B cell (primary cell): ENCODE measurements at regions not wholly inside any gene's neighbourhood (a gene's known extent, or its start where the extent isn't known, plus 50 kb on each side); places are given as distances from the start of the nearest gene placed in this dataset.

Experiments used
- ATAC-seq: fragments of 200-7000 bp; cut with Tn5 transposase; one replicate; pipeline ENCODE4 v1.10.0; 2021; ENCODE audit warnings: low read depth, mild to moderate bottlenecking, moderate number of reproducible peaks, moderate library complexity
- CTCF ChIA-PET: fragments of 350-600 bp; sonication (Branson Sonifier 250); formaldehyde crosslinking; loops from one replicate; lab custom pipeline; 2021; ENCODE audit warnings: antibody characterized with exemption, inconsistent platforms; lab: Charles Lee
- POLR2A ChIA-PET: fragments of 350-600 bp; sonication (Branson Sonifier 250); formaldehyde crosslinking; loops from one replicate; lab custom pipeline; 2021; ENCODE audit warnings: antibody characterized with exemption; lab: Charles Lee
- DNase-seq: peaks from one replicate; pipeline ENCODE4 v3.0.0; 2013
- H2AFZ ChIP-seq: 2 replicates; pipeline ENCODE4 v1.6.1; 2012; ENCODE audit warnings: mild to moderate bottlenecking, low read depth, low read length; ENCODE audit not compliant: insufficient read depth, poor library complexity, severe bottlenecking
- H3K27ac ChIP-seq, 2 donors: 1 replicate in 1 of 2; 2 replicates in 1 of 2; pipeline ENCODE4 v1.5.1; 2012 to 2013; ENCODE audit warnings: low read length in 2 of 2, mild to moderate bottlenecking in 2 of 2, moderate library complexity in 1 of 2
- H3K27me3 ChIP-seq, 4 experiments: fragments of 200-600 bp in 1 of 4; sonication (generic) in 1 of 4; replicated peaks in 1 of 4; 1 replicate in 2 of 4; 2 replicates in 2 of 4; pipeline versions ENCODE4 v1.6.1 to v1.7.0; 2013 to 2016; ENCODE audit warnings: low read length in 3 of 4, mild to moderate bottlenecking in 2 of 4, mixed read lengths in 1 of 4, moderate library complexity in 1 of 4; ENCODE audit not compliant: insufficient read depth in 4 of 4, control insufficient read depth in 3 of 4; ENCODE audit errors: control extremely low read depth in 1 of 4
- H3K36me3 ChIP-seq, 2 experiments: replicated peaks in 1 of 2; 1 replicate in 1 of 2; 2 replicates in 1 of 2; pipeline versions ENCODE4 v1.6.1 to v1.7.1; 2013; ENCODE audit warnings: low read length in 1 of 2; ENCODE audit not compliant: insufficient read depth in 2 of 2, control insufficient read depth in 1 of 2; ENCODE audit errors: control extremely low read depth in 1 of 2, extremely low read depth in 1 of 2
- H3K4me1 ChIP-seq, 2 donors: fragments of 200-600 bp in 1 of 2; sonication (generic) in 1 of 2; 1 replicate in 1 of 2; 2 replicates in 1 of 2; pipeline versions ENCODE4 v1.5.1 to v1.6.1; 2013 to 2017; ENCODE audit warnings: low read length in 2 of 2; ENCODE audit not compliant: control insufficient read depth in 2 of 2, insufficient read depth in 2 of 2
- H3K4me2 ChIP-seq: replicated peaks from 2 replicates; pipeline ENCODE3; 2012; ENCODE audit warnings: mild to moderate bottlenecking, low read depth, low read length; ENCODE audit not compliant: poor library complexity, severe bottlenecking
- H3K4me3 ChIP-seq, 5 experiments: fragments of 200-600 bp in 1 of 5; sonication (generic) in 1 of 5; 1 replicate in 3 of 5; 2 replicates in 2 of 5; pipeline versions ENCODE4 v1.5.1 to v1.7.0; 2011 to 2016; ENCODE audit warnings: low read length in 4 of 5, mild to moderate bottlenecking in 4 of 5, low read depth in 2 of 5, control low read depth in 1 of 5, moderate library complexity in 1 of 5; ENCODE audit not compliant: insufficient read depth in 1 of 5; ENCODE audit errors: control extremely low read depth in 1 of 5, extremely low read depth in 1 of 5
- H3K79me2 ChIP-seq: fragments of 200-600 bp; sonication (generic); one replicate; pipeline ENCODE4 v1.6.0; 2016; ENCODE audit warnings: low read length; ENCODE audit not compliant: control insufficient read depth, insufficient read depth
- H3K9ac ChIP-seq: fragments of 200-600 bp; sonication (generic); 2 replicates; pipeline ENCODE4 v1.6.1; 2017; ENCODE audit warnings: mild to moderate bottlenecking, low read length, moderate library complexity
- H3K9me3 ChIP-seq, 3 donors: one replicate each; pipeline versions ENCODE4 v1.6.1 to v1.7.1; 2013; ENCODE audit warnings: low read length in 2 of 3; ENCODE audit not compliant: control insufficient read depth in 2 of 3, insufficient read depth in 1 of 3; ENCODE audit errors: control extremely low read depth in 1 of 3
- H4K20me1 ChIP-seq: 2 replicates; pipeline ENCODE4 v1.6.0; 2012; ENCODE audit warnings: mild to moderate bottlenecking, low read length; ENCODE audit not compliant: insufficient read depth, control insufficient read depth, poor library complexity, severe bottlenecking
- H3K27ac Mint-ChIP-seq: one replicate; pipeline ENCODE4 v1.8.0; 2021; ENCODE audit warnings: mixed read lengths
- H3K27me3 Mint-ChIP-seq: one replicate; pipeline ENCODE4 v1.8.0; 2021; ENCODE audit warnings: mixed read lengths
- H3K4me1 Mint-ChIP-seq: one replicate; pipeline ENCODE4 v1.8.0; 2021; ENCODE audit warnings: mixed read lengths
- H3K4me3 Mint-ChIP-seq: one replicate; pipeline ENCODE4 v1.8.0; 2021; ENCODE audit warnings: mixed read lengths
- H3K9me3 Mint-ChIP-seq: one replicate; pipeline ENCODE4 v1.8.0; 2022; ENCODE audit warnings: mixed read lengths; ENCODE audit not compliant: insufficient read depth
- CTCF ChIP-seq: fragments of 200-600 bp; IDR thresholded peaks from one replicate; pipeline ENCODE4 v1.8.0; 2022; ENCODE audit warnings: antibody characterized with exemption, mild to moderate bottlenecking
- EZH2 ChIP-seq: IDR thresholded peaks from 2 replicates; pipeline ENCODE4 v1.6.1; 2012; ENCODE audit warnings: borderline replicate concordance, low read depth, mild to moderate bottlenecking, moderate library complexity, low read length; ENCODE audit not compliant: insufficient read depth, poor library complexity, severe bottlenecking
- WGBS: methylation state at CpG from one replicate; pipeline ENCODE4 v1.1.5; 2013; ENCODE audit warnings: missing lambda C conversion rate; ENCODE audit not compliant: insufficient coverage; 5-methylcytosine and 5-hydroxymethylcytosine counted together
- intact Hi-C: fragments of 100-400 bp; cut with micrococcal nuclease; formaldehyde crosslinking; loops from one replicate; pipeline ENCODE4 v1.10.0; 2022

GRCh38 chr5:125835293-125836172 lies 587.7 kb upstream of the GRAMD2B start:
- intact Hi-C loops, result loop anchor here (1.0 kb wide), 2 partner anchors 1311 to 1898 kb away; no protein-coding TSS in a partner anchor
- peak; percentile 69 for ATAC-seq
- POLR2A ChIA-PET, result no interaction called here
- Histone ChIP-seq H3K4me3 (no peak overlapping the region), H3K9me3 (peaks cover 0 to under 1% (median 0%) of the 10 kb centered on the region in 3 donors), H4K20me1 (no peaks in the 10 kb centered on the region), H2AFZ (no peak overlapping the region), H3K79me2 (no peaks in the 10 kb centered on the region), H3K4me2 (no peak overlapping the region), H3K36me3 (no peaks in the 10 kb centered on the region), H3K27me3 (peaks cover 0 to 4% (median 0%) of the 10 kb centered on the region in 4 experiments), H3K27ac (no peak overlapping the region), H3K4me1 (no peaks in the 10 kb centered on the region), H3K9ac (no peak overlapping the region)
- H3K27ac Mint-ChIP-seq, result no peak overlapping the region
- 17% methylated on average over 4 of the region's 11 CpGs for WGBS
- peaks cover 20% of the 10 kb centered on the region for H3K27me3 Mint-ChIP-seq
- H3K9me3 Mint-ChIP-seq, result peaks cover 6% of the 10 kb centered on the region
- peaks cover 4% of the 10 kb centered on the region for H3K4me1 Mint-ChIP-seq
- H3K4me3 Mint-ChIP-seq, result no peak overlapping the region
- TF ChIP-seq CTCF, result peak; percentile 70
- no peak for TF ChIP-seq EZH2
- DNase-seq, result peak; percentile 36
- CTCF ChIA-PET, result interaction anchor here (0.6 to 1.2 kb wide), 8 partner anchors 1127 to 1424 kb away, joined by 3 to 5 read pairs (median 3); no protein-coding TSS in a partner anchor

- Histone ChIP-seq H3K27ac (no peak overlapping the region), H3K79me2 (no peaks in the 10 kb centered on the region), H3K9ac (no peak overlapping the region), H2AFZ (no peak overlapping the region), H3K4me1 (no peaks in the 10 kb centered on the region), H3K4me2 (no peak overlapping the region), H3K27me3 (peaks cover 0 to 4% (median 0%) of the 10 kb centered on the region in 4 experiments), H3K9me3 (peaks cover 0 to 8% (median 0%) of the 10 kb centered on the region in 3 donors), H4K20me1 (no peaks in the 10 kb centered on the region), H3K4me3 (no peak overlapping the region), H3K36me3 (no peaks in the 10 kb centered on the region)
- Mint-ChIP-seq H3K27me3 (peaks cover 19% of the 10 kb centered on the region), H3K4me1 (peaks cover 4% of the 10 kb centered on the region), H3K9me3 (peaks cover 4% of the 10 kb centered on the region), H3K27ac (no peak overlapping the region), H3K4me3 (no peak overlapping the region)
- WGBS, result 100% methylated on average over 1 of the region's 2 CpGs
- TF ChIP-seq CTCF (no peak), EZH2 (no peak)
- ChIA-PET CTCF (interaction anchor here (1.0 to 1.2 kb wide), 3 partner anchors 1312 to 1389 kb away, joined by 3 to 5 read pairs (median 3); no protein-coding TSS in a partner anchor), POLR2A (no interaction called here)
- DNase-seq (no peak), ATAC-seq (no peak)
- intact Hi-C loops, result no loop called here
Measured at GRCh38 chr5:125836256-125836655, 587.0 kb upstream of the GRAMD2B start.
